B cell (primary cell): ENCODE measurements at regions not wholly inside any gene's neighbourhood (a gene's known extent, or its start where the extent isn't known, plus 50 kb on each side); places are given as distances from the start of the nearest gene placed in this dataset.

ENCODE experiments used
- ATAC-seq: fragments of 200-7000 bp; cut with Tn5 transposase; one replicate; pipeline ENCODE4 v1.10.0; 2021; ENCODE audit warnings: low read depth, mild to moderate bottlenecking, moderate number of reproducible peaks, moderate library complexity
- CTCF ChIA-PET: fragments of 350-600 bp; sonication (Branson Sonifier 250); formaldehyde crosslinking; loops from one replicate; lab custom pipeline; 2021; ENCODE audit warnings: antibody characterized with exemption, inconsistent platforms; lab: Charles Lee
- POLR2A ChIA-PET: fragments of 350-600 bp; sonication (Branson Sonifier 250); formaldehyde crosslinking; loops from one replicate; lab custom pipeline; 2021; ENCODE audit warnings: antibody characterized with exemption; lab: Charles Lee
- DNase-seq: peaks from one replicate; pipeline ENCODE4 v3.0.0; 2013
- H2AFZ ChIP-seq: 2 replicates; pipeline ENCODE4 v1.6.1; 2012; ENCODE audit warnings: mild to moderate bottlenecking, low read depth, low read length; ENCODE audit not compliant: insufficient read depth, poor library complexity, severe bottlenecking
- H3K27ac ChIP-seq, 2 donors: 1 replicate in 1 of 2; 2 replicates in 1 of 2; pipeline ENCODE4 v1.5.1; 2012 to 2013; ENCODE audit warnings: low read length in 2 of 2, mild to moderate bottlenecking in 2 of 2, moderate library complexity in 1 of 2
- H3K27me3 ChIP-seq, 4 experiments: fragments of 200-600 bp in 1 of 4; sonication (generic) in 1 of 4; replicated peaks in 1 of 4; 1 replicate in 2 of 4; 2 replicates in 2 of 4; pipeline versions ENCODE4 v1.6.1 to v1.7.0; 2013 to 2016; ENCODE audit warnings: low read length in 3 of 4, mild to moderate bottlenecking in 2 of 4, mixed read lengths in 1 of 4, moderate library complexity in 1 of 4; ENCODE audit not compliant: insufficient read depth in 4 of 4, control insufficient read depth in 3 of 4; ENCODE audit errors: control extremely low read depth in 1 of 4
- H3K36me3 ChIP-seq, 2 experiments: replicated peaks in 1 of 2; 1 replicate in 1 of 2; 2 replicates in 1 of 2; pipeline versions ENCODE4 v1.6.1 to v1.7.1; 2013; ENCODE audit warnings: low read length in 1 of 2; ENCODE audit not compliant: insufficient read depth in 2 of 2, control insufficient read depth in 1 of 2; ENCODE audit errors: control extremely low read depth in 1 of 2, extremely low read depth in 1 of 2
- H3K4me1 ChIP-seq, 2 donors: fragments of 200-600 bp in 1 of 2; sonication (generic) in 1 of 2; 1 replicate in 1 of 2; 2 replicates in 1 of 2; pipeline versions ENCODE4 v1.5.1 to v1.6.1; 2013 to 2017; ENCODE audit warnings: low read length in 2 of 2; ENCODE audit not compliant: control insufficient read depth in 2 of 2, insufficient read depth in 2 of 2
- H3K4me2 ChIP-seq: replicated peaks from 2 replicates; pipeline ENCODE3; 2012; ENCODE audit warnings: mild to moderate bottlenecking, low read depth, low read length; ENCODE audit not compliant: poor library complexity, severe bottlenecking
- H3K4me3 ChIP-seq, 5 experiments: fragments of 200-600 bp in 1 of 5; sonication (generic) in 1 of 5; 1 replicate in 3 of 5; 2 replicates in 2 of 5; pipeline versions ENCODE4 v1.5.1 to v1.7.0; 2011 to 2016; ENCODE audit warnings: low read length in 4 of 5, mild to moderate bottlenecking in 4 of 5, low read depth in 2 of 5, control low read depth in 1 of 5, moderate library complexity in 1 of 5; ENCODE audit not compliant: insufficient read depth in 1 of 5; ENCODE audit errors: control extremely low read depth in 1 of 5, extremely low read depth in 1 of 5
- H3K79me2 ChIP-seq: fragments of 200-600 bp; sonication (generic); one replicate; pipeline ENCODE4 v1.6.0; 2016; ENCODE audit warnings: low read length; ENCODE audit not compliant: control insufficient read depth, insufficient read depth
- H3K9ac ChIP-seq: fragments of 200-600 bp; sonication (generic); 2 replicates; pipeline ENCODE4 v1.6.1; 2017; ENCODE audit warnings: mild to moderate bottlenecking, low read length, moderate library complexity
- H3K9me3 ChIP-seq, 3 donors: one replicate each; pipeline versions ENCODE4 v1.6.1 to v1.7.1; 2013; ENCODE audit warnings: low read length in 2 of 3; ENCODE audit not compliant: control insufficient read depth in 2 of 3, insufficient read depth in 1 of 3; ENCODE audit errors: control extremely low read depth in 1 of 3
- H4K20me1 ChIP-seq: 2 replicates; pipeline ENCODE4 v1.6.0; 2012; ENCODE audit warnings: mild to moderate bottlenecking, low read length; ENCODE audit not compliant: insufficient read depth, control insufficient read depth, poor library complexity, severe bottlenecking
- H3K27ac Mint-ChIP-seq: one replicate; pipeline ENCODE4 v1.8.0; 2021; ENCODE audit warnings: mixed read lengths
- H3K27me3 Mint-ChIP-seq: one replicate; pipeline ENCODE4 v1.8.0; 2021; ENCODE audit warnings: mixed read lengths
- H3K4me1 Mint-ChIP-seq: one replicate; pipeline ENCODE4 v1.8.0; 2021; ENCODE audit warnings: mixed read lengths
- H3K4me3 Mint-ChIP-seq: one replicate; pipeline ENCODE4 v1.8.0; 2021; ENCODE audit warnings: mixed read lengths
- H3K9me3 Mint-ChIP-seq: one replicate; pipeline ENCODE4 v1.8.0; 2022; ENCODE audit warnings: mixed read lengths; ENCODE audit not compliant: insufficient read depth
- CTCF ChIP-seq: fragments of 200-600 bp; IDR thresholded peaks from one replicate; pipeline ENCODE4 v1.8.0; 2022; ENCODE audit warnings: antibody characterized with exemption, mild to moderate bottlenecking
- EZH2 ChIP-seq: IDR thresholded peaks from 2 replicates; pipeline ENCODE4 v1.6.1; 2012; ENCODE audit warnings: borderline replicate concordance, low read depth, mild to moderate bottlenecking, moderate library complexity, low read length; ENCODE audit not compliant: insufficient read depth, poor library complexity, severe bottlenecking
- WGBS: methylation state at CpG from one replicate; pipeline ENCODE4 v1.1.5; 2013; ENCODE audit warnings: missing lambda C conversion rate; ENCODE audit not compliant: insufficient coverage; 5-methylcytosine and 5-hydroxymethylcytosine counted together
- intact Hi-C: fragments of 100-400 bp; cut with micrococcal nuclease; formaldehyde crosslinking; loops from one replicate; pipeline ENCODE4 v1.10.0; 2022

- CTCF ChIA-PET: no interaction called here
Observed at GRCh38 chr5:156253130-156253529, 73.8 kb upstream of the SGCD start.

GRCh38 chr5:156254196-156254595 is 72.8 kb upstream of the SGCD start:
- H3K27ac ChIP-seq: no peak overlapping the region
- no CpG with 5 or more reads among the region's 2 CpGs for WGBS
- no peak overlapping the region for H3K27ac Mint-ChIP-seq

More at GRCh38 chr5:156253130-156253529, 73.8 kb upstream of the SGCD start:
- Histone ChIP-seq H3K79me2 (no peaks in the 10 kb centered on the region), H3K27ac (no peak overlapping the region), H3K9me3 (no peaks in the 10 kb centered on the region), H3K4me2 (no peak overlapping the region), H2AFZ (no peak overlapping the region), H3K27me3 (no peaks in the 10 kb centered on the region), H3K4me3 (no peak overlapping the region), H4K20me1 (no peaks in the 10 kb centered on the region), H3K36me3 (no peaks in the 10 kb centered on the region), H3K4me1 (no peaks in the 10 kb centered on the region), H3K9ac (no peak overlapping the region)
- no CpG with 5 or more reads among the region's 3 CpGs for WGBS
- no peak overlapping the region for H3K27ac Mint-ChIP-seq
- H3K4me1 Mint-ChIP-seq: no peaks in the 10 kb centered on the region
- DNase-seq: no peak
- no peak overlapping the region for H3K4me3 Mint-ChIP-seq
- no peaks in the 10 kb centered on the region for H3K9me3 Mint-ChIP-seq
- intact Hi-C loops: no loop called here
- no peaks in the 10 kb centered on the region for H3K27me3 Mint-ChIP-seq
- POLR2A ChIA-PET: no interaction called here
- no peak for TF ChIP-seq EZH2
- no peak for TF ChIP-seq CTCF
- ATAC-seq: no peak

More at GRCh38 chr5:156254196-156254595, 72.8 kb upstream of the SGCD start:
- Mint-ChIP-seq H3K4me3 (no peak overlapping the region), H3K27me3 (no peaks in the 10 kb centered on the region), H3K4me1 (no peaks in the 10 kb centered on the region), H3K9me3 (no peaks in the 10 kb centered on the region)
- no peaks in the 10 kb centered on the region for H3K36me3 ChIP-seq
- H2AFZ ChIP-seq: no peak overlapping the region
- no peak for TF ChIP-seq EZH2
- no peak for TF ChIP-seq CTCF
- no peak for ATAC-seq
- H3K9ac ChIP-seq: no peak overlapping the region
- H3K79me2 ChIP-seq: no peaks in the 10 kb centered on the region
- H3K27me3 ChIP-seq: no peaks in the 10 kb centered on the region
- intact Hi-C loops: no loop called here
- no peak overlapping the region for H3K4me2 ChIP-seq
- no peaks in the 10 kb centered on the region for H3K9me3 ChIP-seq
- no peak overlapping the region for H3K4me3 ChIP-seq
- CTCF ChIA-PET: no interaction called here
- DNase-seq: no peak
- H4K20me1 ChIP-seq: no peaks in the 10 kb centered on the region
- POLR2A ChIA-PET: no interaction called here
- no peaks in the 10 kb centered on the region for H3K4me1 ChIP-seq
